ENCODE measurements at regions not wholly inside any gene's neighbourhood (a gene's known extent, or its start where the extent isn't known, plus 50 kb on each side); places are given as distances from the start of the nearest gene placed in this dataset.

DNA sequence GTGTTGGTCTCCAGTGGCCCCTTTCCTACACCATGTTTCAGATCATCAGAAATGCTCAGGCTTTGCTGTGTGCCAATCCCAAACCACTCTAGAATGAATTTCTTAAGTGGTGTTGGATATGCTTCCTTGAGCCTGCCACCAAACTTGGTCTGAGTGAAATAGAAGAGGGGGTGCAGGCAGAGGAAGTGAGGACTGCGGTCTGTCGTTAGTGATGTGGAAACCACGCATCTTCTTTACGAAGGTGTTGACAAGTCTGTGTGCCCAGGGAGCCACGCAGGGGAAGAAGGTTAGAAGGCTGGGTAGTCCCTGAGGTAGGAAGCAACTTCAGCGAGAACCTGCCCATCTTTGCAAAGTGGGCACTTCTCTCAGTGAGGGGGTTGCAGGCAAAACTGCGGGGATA is 187.4 kb upstream of the NAV2 start:
- Histone ChIP-seq H4K91ac (ENCODE audit: insufficient read depth, low read depth, low read length) (no peak overlapping the region), H3K79me1 (ENCODE audit: low read depth in 1 of 2, low read length in 2 of 2) (no peaks in the 10 kb centered on the region), H4K5ac (ENCODE audit: low read depth, low read length) (no peak overlapping the region), H3K36me3 (ENCODE audit: control insufficient read depth, insufficient read depth, low read length) (no peaks in the 10 kb centered on the region), H2BK15ac (ENCODE audit: low read depth, low read length) (no peak overlapping the region), H2AK5ac (ENCODE audit: low read depth, low read length) (no peak overlapping the region), H3K27ac (ENCODE audit: insufficient read depth, low read length) (no peak overlapping the region), H2AK9ac (replicated peaks; ENCODE audit: low read depth, low read length, poor library complexity) (no peak overlapping the region), H3K4me3 (ENCODE audit: insufficient read depth, low read depth, low read length) (no peak overlapping the region), H2AFZ (replicated peaks; ENCODE audit: low read length, poor library complexity) (no peak overlapping the region), H3K9me3 (ENCODE audit: control insufficient read depth, insufficient read depth, low read length) (no peaks in the 10 kb centered on the region), H3K4me2 (ENCODE audit: low read depth, low read length) (no peak overlapping the region), H2BK120ac (ENCODE audit: low read depth, low read length) (no peak overlapping the region), H3K18ac (ENCODE audit: low read depth, low read length) (no peak overlapping the region), H3K27me3 (ENCODE audit: control insufficient read depth, insufficient read depth, low read length) (peaks cover 15% of the 10 kb centered on the region), H2BK20ac (ENCODE audit: low read depth, low read length) (no peak overlapping the region), H3K9ac (ENCODE audit: low read depth, low read length) (no peak overlapping the region), H3K56ac (ENCODE audit: extremely low read depth, insufficient read depth, low read length) (no peak overlapping the region), H2BK5ac (ENCODE audit: low read depth, low read length, poor library complexity, severe bottlenecking) (no peak overlapping the region), H4K20me1 (ENCODE audit: insufficient read depth, low read length) (no peaks in the 10 kb centered on the region), H3K14ac (replicated peaks; ENCODE audit: low read depth, low read length) (no peak overlapping the region), H3K23ac (ENCODE audit: low read depth, low read length) (no peak overlapping the region), H3K4ac (ENCODE audit: low read depth, low read length) (no peak overlapping the region), H4K8ac (ENCODE audit: low read depth in 2 of 2, low read length in 2 of 2) (no peak overlapping the region), H3K9me1 (ENCODE audit: insufficient read depth, low read length) (no peaks in the 10 kb centered on the region; the same call in 1 of the 2 replicates), H3K4me1 (ENCODE audit: control insufficient read depth, insufficient read depth, low read length) (peaks cover 2% of the 10 kb centered on the region; the same call in 1 of the 2 replicates)
- 86% methylated on average over 5 of the region's 7 CpGs; no CpG with 5 or more reads in 1 of the 2 experiments for WGBS, 2 experiments (ENCODE audit: extremely low coverage in 2 of 2, insufficient read length in 1 of 2)
- ChIA-PET CTCF (no interaction called here), POLR2A (ENCODE audit: unreplicated experiment) (no interaction called here)
- TF ChIP-seq, protein P1, sequence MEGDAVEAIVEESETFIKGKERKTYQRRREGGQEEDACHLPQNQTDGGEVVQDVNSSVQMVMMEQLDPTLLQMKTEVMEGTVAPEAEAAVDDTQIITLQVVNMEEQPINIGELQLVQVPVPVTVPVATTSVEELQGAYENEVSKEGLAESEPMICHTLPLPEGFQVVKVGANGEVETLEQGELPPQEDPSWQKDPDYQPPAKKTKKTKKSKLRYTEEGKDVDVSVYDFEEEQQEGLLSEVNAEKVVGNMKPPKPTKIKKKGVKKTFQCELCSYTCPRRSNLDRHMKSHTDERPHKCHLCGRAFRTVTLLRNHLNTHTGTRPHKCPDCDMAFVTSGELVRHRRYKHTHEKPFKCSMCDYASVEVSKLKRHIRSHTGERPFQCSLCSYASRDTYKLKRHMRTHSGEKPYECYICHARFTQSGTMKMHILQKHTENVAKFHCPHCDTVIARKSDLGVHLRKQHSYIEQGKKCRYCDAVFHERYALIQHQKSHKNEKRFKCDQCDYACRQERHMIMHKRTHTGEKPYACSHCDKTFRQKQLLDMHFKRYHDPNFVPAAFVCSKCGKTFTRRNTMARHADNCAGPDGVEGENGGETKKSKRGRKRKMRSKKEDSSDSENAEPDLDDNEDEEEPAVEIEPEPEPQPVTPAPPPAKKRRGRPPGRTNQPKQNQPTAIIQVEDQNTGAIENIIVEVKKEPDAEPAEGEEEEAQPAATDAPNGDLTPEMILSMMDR (conservative IDR thresholded peaks at IDR 0.05; ENCODE audit: low read depth, low read length): no peak
- TF ChIP-seq BHLHE40 (IDR thresholded peaks at IDR 0.05; ENCODE audit: low read depth, low read length) (no peak), RCOR1 (IDR thresholded peaks at IDR 0.05; ENCODE audit: insufficient replicate concordance, low read length) (no peak), MXI1 (IDR thresholded peaks at IDR 0.05; ENCODE audit: borderline replicate concordance, low read depth, low read length) (no peak), NFE2L2 (IDR thresholded peaks at IDR 0.05; ENCODE audit: low read depth, low read length) (no peak), POLR2A (IDR thresholded peaks at IDR 0.05; ENCODE audit: low read depth, low read length) (no peak), MAFK (IDR thresholded peaks at IDR 0.05; ENCODE audit: low read depth, low read length) (no peak), CHD1 (IDR thresholded peaks at IDR 0.05; ENCODE audit: low read depth, low read length) (no peak), FOS (IDR thresholded peaks at IDR 0.05; ENCODE audit: low read depth, low read length) (no peak), CEBPB (IDR thresholded peaks at IDR 0.05; ENCODE audit: low read depth, low read length) (no peak)
- TF ChIP-seq, protein P2, sequence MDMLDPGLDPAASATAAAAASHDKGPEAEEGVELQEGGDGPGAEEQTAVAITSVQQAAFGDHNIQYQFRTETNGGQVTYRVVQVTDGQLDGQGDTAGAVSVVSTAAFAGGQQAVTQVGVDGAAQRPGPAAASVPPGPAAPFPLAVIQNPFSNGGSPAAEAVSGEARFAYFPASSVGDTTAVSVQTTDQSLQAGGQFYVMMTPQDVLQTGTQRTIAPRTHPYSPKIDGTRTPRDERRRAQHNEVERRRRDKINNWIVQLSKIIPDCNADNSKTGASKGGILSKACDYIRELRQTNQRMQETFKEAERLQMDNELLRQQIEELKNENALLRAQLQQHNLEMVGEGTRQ (IDR thresholded peaks at IDR 0.05; ENCODE audit: low read depth, low read length): no peak
- TF ChIP-seq, protein P3, sequence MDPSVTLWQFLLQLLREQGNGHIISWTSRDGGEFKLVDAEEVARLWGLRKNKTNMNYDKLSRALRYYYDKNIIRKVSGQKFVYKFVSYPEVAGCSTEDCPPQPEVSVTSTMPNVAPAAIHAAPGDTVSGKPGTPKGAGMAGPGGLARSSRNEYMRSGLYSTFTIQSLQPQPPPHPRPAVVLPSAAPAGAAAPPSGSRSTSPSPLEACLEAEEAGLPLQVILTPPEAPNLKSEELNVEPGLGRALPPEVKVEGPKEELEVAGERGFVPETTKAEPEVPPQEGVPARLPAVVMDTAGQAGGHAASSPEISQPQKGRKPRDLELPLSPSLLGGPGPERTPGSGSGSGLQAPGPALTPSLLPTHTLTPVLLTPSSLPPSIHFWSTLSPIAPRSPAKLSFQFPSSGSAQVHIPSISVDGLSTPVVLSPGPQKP (IDR thresholded peaks at IDR 0.05; ENCODE audit: borderline replicate concordance, low read depth, low read length): no peak
- dilution Hi-C loops (cut with HindIII; ENCODE audit: low sequenced_read_pairs, unreplicated experiment) (no loop called here), intact Hi-C loops (cut with micrococcal nuclease) (no loop called here), in situ Hi-C loops (cut with MboI; ENCODE audit: low sequenced_read_pairs) (no loop called here)
- BruUV-seq (replicated peaks): no TSS peak
- DNase-seq: no peak
- no peak for ATAC-seq (ENCODE audit: low read depth)
